ENCODE measurements at regions not wholly inside any gene's neighbourhood (a gene's known extent, or its start where the extent isn't known, plus 50 kb on each side); places are given as distances from the start of the nearest gene placed in this dataset.

DNA sequence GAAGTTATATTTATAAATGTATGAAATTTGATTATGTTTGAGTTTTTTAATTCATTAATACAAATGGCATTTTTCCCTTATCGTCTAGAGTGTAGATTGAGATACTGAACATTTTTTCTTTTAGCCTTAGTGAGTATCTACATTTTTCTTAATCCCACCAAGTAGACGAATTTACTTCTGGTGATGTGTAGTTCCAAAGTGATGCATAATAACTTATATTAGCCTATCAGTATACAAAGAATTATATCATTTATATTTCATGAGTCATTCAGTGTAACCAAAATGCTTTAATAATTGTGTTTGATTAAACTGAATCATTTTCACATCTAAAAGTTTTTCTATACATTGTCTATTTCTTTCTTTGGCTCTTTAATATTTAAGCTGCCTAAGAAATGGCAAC is 745.6 kb upstream of the LUZP2 start:
- ChIA-PET POLR2A (ENCODE audit: unreplicated experiment) (no interaction called here), CTCF (no interaction called here)
- no TSS peak for BruUV-seq (replicated peaks)
- Histone ChIP-seq H3K79me2 (ENCODE audit: low read depth) (no peaks in the 10 kb centered on the region), H3K36me3 (ENCODE audit: low read depth) (no peaks in the 10 kb centered on the region), H3K9me2 (ENCODE audit: insufficient read depth) (no peaks in the 10 kb centered on the region), H3K27ac (no peak overlapping the region), H3K4me1 (replicated peaks; ENCODE audit: insufficient read depth) (no peaks in the 10 kb centered on the region), H3K4me3 (no peak overlapping the region), H3F3A (ENCODE audit: insufficient read depth, low read depth) (no peaks in the 10 kb centered on the region), H3K27me3 (ENCODE audit: insufficient read depth, low read depth) (no peaks in the 10 kb centered on the region), H3K9me3 (ENCODE audit: insufficient read depth, low read depth) (no peaks in the 10 kb centered on the region), H2AFZ (no peak overlapping the region), H3K4me2 (no peak overlapping the region), H4K20me1 (ENCODE audit: insufficient read depth) (no peaks in the 10 kb centered on the region)
- no peak for TF ChIP-seq EZH2 (IDR thresholded peaks at IDR 0.05; ENCODE audit: low read depth)
- intact Hi-C loops (cut with micrococcal nuclease; ENCODE audit: unreplicated experiment), result no loop called here
- DNase-seq, result no peak

DNA sequence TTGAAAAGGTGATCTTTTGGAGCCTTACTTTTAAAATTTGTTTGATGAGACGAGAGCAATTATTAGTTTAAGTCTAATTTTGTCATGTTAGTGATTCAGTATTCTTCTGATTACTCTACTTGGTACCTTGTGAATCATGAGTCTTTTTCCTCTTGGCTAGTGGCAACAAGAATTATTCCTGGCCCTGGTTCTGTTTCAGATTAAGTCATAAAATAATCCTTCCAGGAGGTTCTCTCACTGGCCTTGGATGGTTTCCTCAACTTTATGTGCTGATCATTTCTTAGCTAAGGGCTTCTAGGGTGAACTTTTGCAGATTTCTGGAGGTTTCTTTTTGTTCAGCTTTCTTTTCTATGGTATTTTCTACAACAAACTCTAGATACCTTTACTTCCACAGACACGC is 741.8 kb upstream of the LUZP2 start:
- Histone ChIP-seq H3K9me2 (ENCODE audit: insufficient read depth) (no peaks in the 10 kb centered on the region), H3K36me3 (ENCODE audit: low read depth) (no peaks in the 10 kb centered on the region), H3K27ac (no peak overlapping the region), H3K4me2 (no peak overlapping the region), H3K27me3 (ENCODE audit: insufficient read depth, low read depth) (no peaks in the 10 kb centered on the region), H3F3A (ENCODE audit: insufficient read depth, low read depth) (no peaks in the 10 kb centered on the region), H4K20me1 (ENCODE audit: insufficient read depth) (no peaks in the 10 kb centered on the region), H3K79me2 (ENCODE audit: low read depth) (no peaks in the 10 kb centered on the region), H3K4me1 (replicated peaks; ENCODE audit: insufficient read depth) (no peaks in the 10 kb centered on the region), H3K9me3 (ENCODE audit: insufficient read depth, low read depth) (no peaks in the 10 kb centered on the region), H2AFZ (no peak overlapping the region), H3K4me3 (no peak overlapping the region)
- TF ChIP-seq EZH2 (IDR thresholded peaks at IDR 0.05; ENCODE audit: low read depth), result no peak
- TF ChIP-seq, protein P1, sequence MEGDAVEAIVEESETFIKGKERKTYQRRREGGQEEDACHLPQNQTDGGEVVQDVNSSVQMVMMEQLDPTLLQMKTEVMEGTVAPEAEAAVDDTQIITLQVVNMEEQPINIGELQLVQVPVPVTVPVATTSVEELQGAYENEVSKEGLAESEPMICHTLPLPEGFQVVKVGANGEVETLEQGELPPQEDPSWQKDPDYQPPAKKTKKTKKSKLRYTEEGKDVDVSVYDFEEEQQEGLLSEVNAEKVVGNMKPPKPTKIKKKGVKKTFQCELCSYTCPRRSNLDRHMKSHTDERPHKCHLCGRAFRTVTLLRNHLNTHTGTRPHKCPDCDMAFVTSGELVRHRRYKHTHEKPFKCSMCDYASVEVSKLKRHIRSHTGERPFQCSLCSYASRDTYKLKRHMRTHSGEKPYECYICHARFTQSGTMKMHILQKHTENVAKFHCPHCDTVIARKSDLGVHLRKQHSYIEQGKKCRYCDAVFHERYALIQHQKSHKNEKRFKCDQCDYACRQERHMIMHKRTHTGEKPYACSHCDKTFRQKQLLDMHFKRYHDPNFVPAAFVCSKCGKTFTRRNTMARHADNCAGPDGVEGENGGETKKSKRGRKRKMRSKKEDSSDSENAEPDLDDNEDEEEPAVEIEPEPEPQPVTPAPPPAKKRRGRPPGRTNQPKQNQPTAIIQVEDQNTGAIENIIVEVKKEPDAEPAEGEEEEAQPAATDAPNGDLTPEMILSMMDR (conservative IDR thresholded peaks at IDR 0.05), result no peak
- POLR2A ChIA-PET (ENCODE audit: unreplicated experiment), result no interaction called here
- no TSS peak for BruUV-seq (replicated peaks)
- no peak for DNase-seq
- CTCF ChIA-PET, result no interaction called here
- intact Hi-C loops (cut with micrococcal nuclease; ENCODE audit: unreplicated experiment), result no loop called here

DNA sequence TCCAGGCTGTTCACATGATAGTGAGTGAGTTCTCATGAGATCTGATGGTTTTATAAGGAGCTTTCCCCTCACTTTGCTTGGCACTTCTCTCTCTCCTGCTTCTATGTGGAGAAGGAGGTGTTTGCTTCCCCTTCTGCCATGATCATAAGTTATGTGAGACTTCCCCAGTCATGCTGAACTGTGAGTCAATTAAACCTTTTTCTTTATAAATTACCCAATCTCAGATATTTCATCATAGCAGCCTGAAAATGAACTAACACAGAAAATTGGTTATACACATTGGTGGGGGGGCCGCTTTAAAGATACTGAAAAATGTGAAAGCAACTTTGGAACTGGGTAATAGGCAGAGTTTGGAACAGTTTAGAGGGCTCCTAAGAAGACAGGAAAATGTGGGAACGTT is 741.1 kb upstream of the LUZP2 start:
- Histone ChIP-seq H3K79me2 (ENCODE audit: low read depth) (no peaks in the 10 kb centered on the region), H3K4me3 (no peak overlapping the region), H3K27me3 (ENCODE audit: insufficient read depth, low read depth) (no peaks in the 10 kb centered on the region), H2AFZ (no peak overlapping the region), H3K4me2 (no peak overlapping the region), H4K20me1 (ENCODE audit: insufficient read depth) (no peaks in the 10 kb centered on the region), H3K27ac (no peak overlapping the region), H3K4me1 (replicated peaks; ENCODE audit: insufficient read depth) (no peaks in the 10 kb centered on the region), H3F3A (ENCODE audit: insufficient read depth, low read depth) (no peaks in the 10 kb centered on the region), H3K36me3 (ENCODE audit: low read depth) (no peaks in the 10 kb centered on the region), H3K9me2 (ENCODE audit: insufficient read depth) (no peaks in the 10 kb centered on the region), H3K9me3 (ENCODE audit: insufficient read depth, low read depth) (no peaks in the 10 kb centered on the region)
- ChIA-PET CTCF (no interaction called here), POLR2A (ENCODE audit: unreplicated experiment) (interaction anchor here (0.7 kb wide), 1 partner anchor 34 kb away, joined by 3 read pairs; no protein-coding TSS in a partner anchor)
- TF ChIP-seq EZH2 (IDR thresholded peaks at IDR 0.05; ENCODE audit: low read depth), result no peak
- TF ChIP-seq, protein P1 (conservative IDR thresholded peaks at IDR 0.05), result no peak
- BruUV-seq (replicated peaks), result no TSS peak
- intact Hi-C loops (cut with micrococcal nuclease; ENCODE audit: unreplicated experiment), result no loop called here
- no peak for DNase-seq

DNA sequence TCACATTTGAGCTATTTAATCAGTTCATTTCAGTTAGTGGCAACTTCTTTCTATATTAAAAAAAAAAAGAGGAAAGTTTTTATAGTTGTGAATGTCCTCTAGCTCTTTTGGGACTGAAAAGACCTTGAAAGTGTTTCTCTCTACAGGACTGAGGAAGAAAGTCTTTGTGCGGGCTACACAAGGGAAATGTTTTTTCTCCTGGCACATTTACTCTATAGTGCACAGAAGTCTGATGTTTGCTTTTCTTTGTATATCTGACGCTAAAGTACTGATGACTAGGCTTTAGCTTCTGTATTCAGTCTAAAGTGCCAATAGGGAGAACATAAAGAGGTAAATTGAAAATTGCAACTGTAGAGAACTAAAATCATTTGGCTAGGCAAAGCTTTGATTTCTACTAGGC is 737.4 kb upstream of the LUZP2 start:
- ChIA-PET CTCF (no interaction called here), POLR2A (ENCODE audit: unreplicated experiment) (no interaction called here)
- no peaks in the 10 kb centered on the region for H3K36me3 ChIP-seq (ENCODE audit: low read depth)
- H3F3A ChIP-seq (ENCODE audit: insufficient read depth, low read depth), result no peaks in the 10 kb centered on the region
- no peaks in the 10 kb centered on the region for H3K27me3 ChIP-seq (ENCODE audit: insufficient read depth, low read depth)
- H3K4me1 ChIP-seq (replicated peaks; ENCODE audit: insufficient read depth), result no peaks in the 10 kb centered on the region
- H3K9me2 ChIP-seq (ENCODE audit: insufficient read depth), result no peaks in the 10 kb centered on the region
- no TSS peak for BruUV-seq (replicated peaks)
- H4K20me1 ChIP-seq (ENCODE audit: insufficient read depth), result no peaks in the 10 kb centered on the region
- H3K4me2 ChIP-seq, result no peak overlapping the region
- no peak for DNase-seq
- no peaks in the 10 kb centered on the region for H3K79me2 ChIP-seq (ENCODE audit: low read depth)
- H3K27ac ChIP-seq, result no peak overlapping the region
- intact Hi-C loops (cut with micrococcal nuclease; ENCODE audit: unreplicated experiment), result no loop called here
- TF ChIP-seq, protein P1 (conservative IDR thresholded peaks at IDR 0.05), result no peak
- TF ChIP-seq EZH2 (IDR thresholded peaks at IDR 0.05; ENCODE audit: low read depth), result no peak
- H3K4me3 ChIP-seq, result no peak overlapping the region
- no peaks in the 10 kb centered on the region for H3K9me3 ChIP-seq (ENCODE audit: insufficient read depth, low read depth)
- no peak overlapping the region for H2AFZ ChIP-seq

All from PC-9 (cell line).